ENCODE measurements at regions not wholly inside any gene's neighbourhood (a gene's known extent, or its start where the extent isn't known, plus 50 kb on each side); places are given as distances from the start of the nearest gene placed in this dataset.
"Not testable (repeated sequence)": the region's sequence is repeated elsewhere in the genome, so short reads cannot be mapped to it uniquely, and the experiment has no call there.

GRCh38 chr2:87436007-87436406 is 311.9 kb upstream of the PLGLB2 start:
- not testable (repeated sequence) for TF ChIP-seq CTCF (IDR thresholded peaks at IDR 0.05 in 4 of 5, conservative IDR thresholded peaks at IDR 0.05 in 1 of 5); POLR2A (IDR thresholded peaks at IDR 0.05)
